Type B pancreatic cell (in vitro differentiated cells): ENCODE measurements at regions not wholly inside any gene's neighbourhood (a gene's known extent, or its start where the extent isn't known, plus 50 kb on each side); places are given as distances from the start of the nearest gene placed in this dataset.

ENCODE experiments used
- DNase-seq: peaks from one replicate; pipeline ENCODE4 v3.0.0; 2021; ENCODE audit warnings: mixed read lengths; ENCODE audit not compliant: unreplicated experiment; ENCODE audit errors: extremely low spot score
- H3K27ac Mint-ChIP-seq: 2 replicates; pipeline ENCODE4 v1.8.0; 2021; ENCODE audit warnings: mild to moderate bottlenecking, mixed read lengths
- H3K27me3 Mint-ChIP-seq: 2 replicates; pipeline ENCODE4 v1.8.0; 2021; ENCODE audit warnings: mixed read lengths
- H3K36me3 Mint-ChIP-seq: 2 replicates; pipeline ENCODE4 v1.8.0; 2021; ENCODE audit warnings: mixed read lengths
- H3K4me1 Mint-ChIP-seq: one replicate; pipeline ENCODE4 v1.8.0; 2021; ENCODE audit warnings: mixed read lengths; ENCODE audit not compliant: unreplicated experiment
- H3K4me3 Mint-ChIP-seq: 2 replicates; pipeline ENCODE4 v1.8.0; 2021; ENCODE audit warnings: mild to moderate bottlenecking, mixed read lengths
- H3K9me3 Mint-ChIP-seq: 2 replicates; pipeline ENCODE4 v1.8.0; 2021; ENCODE audit warnings: mixed read lengths
- TF ChIP-seq, protein P1 (sequence below): fragments of 200-600 bp; sonication (generic); conservative IDR thresholded peaks from 2 replicates; pipeline ENCODE4 v1.5.0; 2021; ENCODE audit warnings: antibody characterized with exemption, mild to moderate bottlenecking

DNA sequence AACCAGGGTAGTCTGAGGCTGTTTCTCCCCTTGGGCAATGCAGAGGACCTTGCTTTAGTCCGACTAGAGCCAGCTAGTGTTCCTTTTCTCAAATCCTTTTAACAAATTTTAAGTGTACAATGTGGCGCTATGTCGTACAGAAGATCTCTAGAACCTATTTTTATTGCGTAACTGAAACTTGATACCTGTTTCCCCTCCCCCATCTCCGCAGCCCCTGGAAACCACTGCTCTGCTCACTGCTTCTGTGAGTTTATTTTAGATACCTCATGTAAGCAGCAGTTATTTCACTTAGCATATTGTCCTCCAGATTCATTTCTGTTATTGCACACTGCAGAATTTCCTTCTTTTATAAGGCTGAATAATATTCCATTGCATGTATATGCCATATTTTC lies 1092.3 kb downstream of the AACS start:
- no peak for DNase-seq
- TF ChIP-seq, protein P1, sequence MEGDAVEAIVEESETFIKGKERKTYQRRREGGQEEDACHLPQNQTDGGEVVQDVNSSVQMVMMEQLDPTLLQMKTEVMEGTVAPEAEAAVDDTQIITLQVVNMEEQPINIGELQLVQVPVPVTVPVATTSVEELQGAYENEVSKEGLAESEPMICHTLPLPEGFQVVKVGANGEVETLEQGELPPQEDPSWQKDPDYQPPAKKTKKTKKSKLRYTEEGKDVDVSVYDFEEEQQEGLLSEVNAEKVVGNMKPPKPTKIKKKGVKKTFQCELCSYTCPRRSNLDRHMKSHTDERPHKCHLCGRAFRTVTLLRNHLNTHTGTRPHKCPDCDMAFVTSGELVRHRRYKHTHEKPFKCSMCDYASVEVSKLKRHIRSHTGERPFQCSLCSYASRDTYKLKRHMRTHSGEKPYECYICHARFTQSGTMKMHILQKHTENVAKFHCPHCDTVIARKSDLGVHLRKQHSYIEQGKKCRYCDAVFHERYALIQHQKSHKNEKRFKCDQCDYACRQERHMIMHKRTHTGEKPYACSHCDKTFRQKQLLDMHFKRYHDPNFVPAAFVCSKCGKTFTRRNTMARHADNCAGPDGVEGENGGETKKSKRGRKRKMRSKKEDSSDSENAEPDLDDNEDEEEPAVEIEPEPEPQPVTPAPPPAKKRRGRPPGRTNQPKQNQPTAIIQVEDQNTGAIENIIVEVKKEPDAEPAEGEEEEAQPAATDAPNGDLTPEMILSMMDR = no peak
- Mint-ChIP-seq H3K36me3 (no peaks in the 10 kb centered on the region), H3K9me3 (no peaks in the 10 kb centered on the region), H3K27me3 (peaks cover 10% of the 10 kb centered on the region), H3K4me1 (peaks cover 15% of the 10 kb centered on the region), H3K27ac (no peak overlapping the region), H3K4me3 (no peak overlapping the region)

DNA sequence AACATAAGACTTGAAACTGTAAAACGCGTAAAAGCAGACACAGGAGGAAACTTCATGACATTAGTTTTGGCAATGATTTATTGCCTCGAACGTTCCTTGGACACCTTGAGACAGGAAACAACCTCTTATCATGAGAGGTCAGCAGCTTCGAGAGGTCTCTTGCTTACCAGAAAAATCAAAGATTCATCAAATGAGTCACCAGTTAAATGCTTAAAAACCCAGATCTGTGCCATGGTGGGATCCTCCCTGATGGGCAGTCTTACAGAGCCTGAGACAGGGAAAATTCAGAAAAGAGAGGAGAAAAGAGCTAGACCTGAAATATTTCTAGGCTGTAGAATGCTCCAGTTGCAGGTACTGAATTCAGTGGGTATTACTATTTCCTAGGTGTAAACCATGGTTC lies 1093.9 kb downstream of the AACS start:
- H3K9me3 Mint-ChIP-seq = no peaks in the 10 kb centered on the region
- no peak overlapping the region for H3K27ac Mint-ChIP-seq
- H3K4me1 Mint-ChIP-seq = peaks cover 15% of the 10 kb centered on the region
- no peaks in the 10 kb centered on the region for H3K27me3 Mint-ChIP-seq
- TF ChIP-seq, protein P1 = no peak
- DNase-seq = no peak
- H3K36me3 Mint-ChIP-seq = no peaks in the 10 kb centered on the region
- no peak overlapping the region for H3K4me3 Mint-ChIP-seq

DNA sequence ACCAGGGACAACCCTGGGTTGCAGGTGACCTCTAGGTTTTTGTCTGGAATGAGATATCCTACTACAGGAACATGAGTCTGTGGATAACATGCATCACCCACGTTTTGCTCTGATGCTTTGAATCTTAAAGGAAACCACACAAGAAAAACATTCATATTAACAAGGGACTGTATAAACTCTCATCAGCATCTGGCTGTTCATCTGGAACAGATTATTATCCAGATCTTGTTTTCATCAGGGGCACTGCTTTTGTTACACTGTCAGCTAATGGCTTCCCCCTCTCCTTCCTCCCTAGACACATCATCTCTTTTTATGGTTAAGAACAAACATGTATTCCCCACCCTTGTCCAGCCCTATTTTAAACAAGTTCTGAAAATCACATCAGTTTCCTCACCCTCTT lies 1095.7 kb downstream of the AACS start:
- Mint-ChIP-seq H3K4me3 (no peak overlapping the region), H3K27ac (no peak overlapping the region), H3K9me3 (no peaks in the 10 kb centered on the region), H3K27me3 (no peaks in the 10 kb centered on the region), H3K4me1 (peaks cover 15% of the 10 kb centered on the region), H3K36me3 (no peaks in the 10 kb centered on the region)
- no peak for DNase-seq
- TF ChIP-seq, protein P1 = no peak

DNA sequence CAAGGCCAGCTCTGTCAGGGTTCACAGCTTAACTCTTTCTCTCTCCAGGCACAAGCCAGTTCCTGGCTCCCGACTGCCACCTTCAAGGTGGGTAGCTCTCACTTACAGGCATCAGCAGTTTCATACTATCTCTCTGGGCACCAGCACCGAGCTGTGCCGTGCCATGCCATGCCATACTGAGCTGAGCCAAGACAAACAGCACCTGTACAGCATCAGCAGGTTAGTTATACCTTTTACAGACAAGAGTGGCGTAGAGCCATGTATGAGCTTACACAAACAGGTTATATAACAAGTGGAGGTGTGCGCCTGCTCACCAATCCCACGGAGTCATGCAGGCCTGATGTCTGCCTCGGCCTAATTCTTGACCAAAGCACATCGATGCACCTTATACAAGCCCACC lies 1098.7 kb downstream of the AACS start:
- Mint-ChIP-seq H3K27ac (no peak overlapping the region), H3K4me3 (no peak overlapping the region), H3K4me1 (peaks cover 15% of the 10 kb centered on the region), H3K36me3 (no peaks in the 10 kb centered on the region), H3K27me3 (no peaks in the 10 kb centered on the region), H3K9me3 (no peaks in the 10 kb centered on the region)
- TF ChIP-seq, protein P1 = no peak
- no peak for DNase-seq

DNA sequence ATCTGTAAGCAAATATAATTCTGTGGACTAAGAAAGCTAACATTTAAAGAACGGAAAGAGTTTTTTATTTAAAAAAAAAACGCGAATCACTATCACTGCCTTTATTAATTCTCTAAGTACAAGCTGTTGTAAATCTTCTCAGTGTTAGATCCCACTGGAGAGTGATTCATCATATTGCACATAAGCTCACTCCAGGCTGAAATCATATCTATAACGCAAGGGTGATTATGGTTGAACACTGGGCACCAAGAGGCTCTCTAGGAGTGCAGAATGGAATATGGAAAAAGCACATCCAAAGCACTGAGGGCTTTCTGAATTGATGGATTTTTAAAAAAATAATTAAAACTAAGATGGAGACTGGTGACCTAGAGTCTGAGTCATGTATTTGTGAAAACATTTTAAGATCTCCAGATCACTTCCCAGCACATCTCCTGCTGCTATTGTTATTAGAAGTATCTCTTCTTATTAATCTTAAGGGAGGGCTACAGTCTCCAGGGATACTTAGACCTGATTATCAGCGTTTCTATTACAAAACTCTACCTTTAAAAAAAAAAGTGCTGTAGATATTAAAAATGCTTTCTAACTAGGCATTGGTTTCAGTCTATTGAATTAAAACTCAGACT lies 1106.8 kb downstream of the AACS start:
- Mint-ChIP-seq H3K9me3 (no peaks in the 10 kb centered on the region), H3K4me3 (no peak overlapping the region), H3K27ac (no peak overlapping the region), H3K36me3 (no peaks in the 10 kb centered on the region), H3K4me1 (no peaks in the 10 kb centered on the region), H3K27me3 (peaks cover 3% of the 10 kb centered on the region)
- no peak for DNase-seq
- TF ChIP-seq, protein P1 = no peak
